ENCODE measurements at regions not wholly inside any gene's neighbourhood (a gene's known extent, or its start where the extent isn't known, plus 50 kb on each side); places are given as distances from the start of the nearest gene placed in this dataset.
A peak's percentile ranks its signal among the peaks of the same experiment; 100 is the strongest.

- Histone ChIP-seq H3K27me3 (no peaks in the 10 kb centered on the region), H3K27ac (replicated peaks in 1 of 4) (no peak overlapping the region), H3K36me3 (no peaks in the 10 kb centered on the region), H3K4me1 (peaks cover 15 to 20% (median 16%) of the 10 kb centered on the region in 4 donors), H3K9me3 (no peaks in the 10 kb centered on the region), H3K4me3 (no peak overlapping the region)
- no peak for DNase-seq (ENCODE audit: extremely low spot score)
- no peak for TF ChIP-seq EP300 (IDR thresholded peaks at IDR 0.05)
- TF ChIP-seq POLR2AphosphoS5 (IDR thresholded peaks at IDR 0.05): peak in 1 of 2 donors; percentile 39
- intact Hi-C loops (cut with DNase I): no loop called here
- 21% methylated on average over 5 of the region's 5 CpGs for WGBS
These were observed 111.5 kb upstream of the SH3BP4 start for GRCh38 chr2:234840336-234840735.

GRCh38 chr2:234839285-234839684 lies 112.5 kb upstream of the SH3BP4 start:
- Histone ChIP-seq H3K4me1 (peaks cover 15 to 20% (median 16%) of the 10 kb centered on the region in 4 donors), H3K36me3 (no peaks in the 10 kb centered on the region), H3K27me3 (no peaks in the 10 kb centered on the region), H3K9me3 (no peaks in the 10 kb centered on the region), H3K27ac (replicated peaks in 1 of 4) (no peak overlapping the region), H3K4me3 (no peak overlapping the region)
- 81% methylated on average over 4 of the region's 4 CpGs for WGBS
- intact Hi-C loops (cut with DNase I): no loop called here
- DNase-seq (ENCODE audit: extremely low spot score): no peak
- TF ChIP-seq CTCF (IDR thresholded peaks at IDR 0.05): no peak
- TF ChIP-seq POLR2A (IDR thresholded peaks at IDR 0.05; ENCODE audit: low read depth): no peak
- TF ChIP-seq POLR2AphosphoS5 (IDR thresholded peaks at IDR 0.05): no peak
- TF ChIP-seq EP300 (IDR thresholded peaks at IDR 0.05): no peak

GRCh38 chr2:234836271-234836670 lies 115.5 kb upstream of the SH3BP4 start:
- Histone ChIP-seq H3K36me3 (no peaks in the 10 kb centered on the region), H3K27me3 (no peaks in the 10 kb centered on the region), H3K4me3 (no peak overlapping the region), H3K4me1 (peaks cover 14 to 16% (median 15%) of the 10 kb centered on the region in 4 donors), H3K27ac (replicated peaks in 1 of 4) (no peak overlapping the region), H3K9me3 (no peaks in the 10 kb centered on the region)
- 77% methylated on average over 5 of the region's 5 CpGs for whole genome bisulfite sequencing
- no peak for TF ChIP-seq POLR2AphosphoS5 (IDR thresholded peaks at IDR 0.05)
- no peak for TF ChIP-seq EP300 (IDR thresholded peaks at IDR 0.05)
- no peak for TF ChIP-seq CTCF (IDR thresholded peaks at IDR 0.05)
- no peak for TF ChIP-seq POLR2A (IDR thresholded peaks at IDR 0.05; ENCODE audit: low read depth)
- no peak for DNase-seq (ENCODE audit: extremely low spot score)
- intact Hi-C loops (cut with DNase I): no loop called here

GRCh38 chr2:234835738-234836137 lies 116.1 kb upstream of the SH3BP4 start:
- DNase-seq (ENCODE audit: extremely low spot score): no peak
- 85% methylated on average over 4 of the region's 4 CpGs for WGBS
- TF ChIP-seq EP300 (IDR thresholded peaks at IDR 0.05): no peak
- TF ChIP-seq POLR2AphosphoS5 (IDR thresholded peaks at IDR 0.05): no peak
- TF ChIP-seq POLR2A (IDR thresholded peaks at IDR 0.05; ENCODE audit: low read depth): no peak
- no peak for TF ChIP-seq CTCF (IDR thresholded peaks at IDR 0.05)
- intact Hi-C loops (cut with DNase I): no loop called here
- no peak overlapping the region for H3K4me3 ChIP-seq
- H3K36me3 ChIP-seq: no peaks in the 10 kb centered on the region
- H3K9me3 ChIP-seq: no peaks in the 10 kb centered on the region
- H3K4me1 ChIP-seq: peaks cover 8 to 15% (median 11%) of the 10 kb centered on the region in 4 donors
- no peaks in the 10 kb centered on the region for H3K27me3 ChIP-seq
- no peak overlapping the region for H3K27ac ChIP-seq (replicated peaks in 1 of 4)

GRCh38 chr2:234834228-234834923 lies 117.4 kb upstream of the SH3BP4 start:
- H3K9me3 ChIP-seq: no peaks in the 10 kb centered on the region
- no peak for TF ChIP-seq POLR2AphosphoS5 (IDR thresholded peaks at IDR 0.05)
- no peak for TF ChIP-seq POLR2A (IDR thresholded peaks at IDR 0.05; ENCODE audit: low read depth)
- no peak for TF ChIP-seq EP300 (IDR thresholded peaks at IDR 0.05)
- TF ChIP-seq CTCF (IDR thresholded peaks at IDR 0.05): no peak
- H3K27me3 ChIP-seq: no peaks in the 10 kb centered on the region
- no peak overlapping the region for H3K27ac ChIP-seq (replicated peaks in 1 of 4)
- no peaks in the 10 kb centered on the region for H3K36me3 ChIP-seq
- peaks cover 0 to under 1% (median 0%) of the 10 kb centered on the region in 4 donors for H3K4me1 ChIP-seq
- H3K4me3 ChIP-seq: no peak overlapping the region
- intact Hi-C loops (cut with DNase I): no loop called here
- 89% methylated on average over 7 of the region's 7 CpGs for WGBS
- no peak for DNase-seq (ENCODE audit: extremely low spot score)

All from esophagus muscularis mucosa (tissue), 4 donors.